Breast epithelium (tissue), 4 donors: ENCODE measurements at regions not wholly inside any gene's neighbourhood (a gene's known extent, or its start where the extent isn't known, plus 50 kb on each side); places are given as distances from the start of the nearest gene placed in this dataset.

Experiments
- DNase-seq, 2 donors: peaks; one replicate each; pipeline ENCODE4 v3.0.0-alpha.2; 2019; ENCODE audit warnings: low spot score in 2 of 2
- H3K27ac ChIP-seq, 2 donors: fragments of 200-600 bp; sonication (generic) in 1 of 2; one replicate each; pipeline ENCODE4 v1.5.1; 2016 to 2019; ENCODE audit warnings: mild to moderate bottlenecking in 1 of 2
- H3K27me3 ChIP-seq, 2 donors: fragments of 200-600 bp; sonication (generic) in 1 of 2; one replicate each; pipeline versions ENCODE4 v1.5.1 to v1.6.0; 2017 to 2019; ENCODE audit warnings: control low read depth in 1 of 2, mild to moderate bottlenecking in 1 of 2
- H3K36me3 ChIP-seq: fragments of 200-600 bp; one replicate; pipeline ENCODE4 v1.5.1; 2019
- H3K4me1 ChIP-seq, 2 donors: fragments of 200-600 bp; sonication (generic); one replicate each; pipeline ENCODE4 v1.5.1; 2016 to 2019; ENCODE audit warnings: control low read depth in 1 of 2
- H3K4me3 ChIP-seq, 3 donors: fragments of 200-600 bp; sonication (generic); 1 replicate in 2 of 3; 2 replicates in 1 of 3; pipeline ENCODE4 v1.5.1; 2016 to 2019; ENCODE audit warnings: mild to moderate bottlenecking in 3 of 3, moderate library complexity in 2 of 3
- H3K9me3 ChIP-seq, 2 donors: fragments of 200-600 bp; sonication (generic) in 1 of 2; one replicate each; pipeline ENCODE4 v1.5.1; 2016 to 2019; ENCODE audit warnings: control low read depth in 1 of 2
- CTCF ChIP-seq, 3 donors: fragments of 450-650 bp; IDR thresholded peaks; one replicate each; pipeline ENCODE4 v1.5.1; 2016 to 2017; ENCODE audit warnings: antibody characterized with exemption in 3 of 3, mild to moderate bottlenecking in 3 of 3, moderate library complexity in 3 of 3
- POLR2A ChIP-seq: fragments of 450-650 bp; IDR thresholded peaks from one replicate; pipeline ENCODE4 v1.6.1; 2016; ENCODE audit warnings: antibody characterized with exemption, mild to moderate bottlenecking, moderate library complexity
- POLR2AphosphoS5 ChIP-seq, 3 donors: sonication (generic); formaldehyde crosslinking; IDR thresholded peaks; one replicate each; pipeline ENCODE4 v1.6.1; 2017; ENCODE audit warnings: antibody characterized with exemption in 3 of 3
- intact Hi-C: fragments of 100-400 bp; cut with DNase I; formaldehyde crosslinking; loops from one replicate; pipeline ENCODE4 v1.15.1; 2023; ENCODE audit warnings: low total_unique reads

GRCh38 chr1:4107291-4107690, 207.2 kb upstream of the C1orf174 start:
- peaks cover 0 to 5% of the 10 kb centered on the region in 2 donors for H3K27me3 ChIP-seq
- no peaks in the 10 kb centered on the region for H3K9me3 ChIP-seq
- no peak for DNase-seq
- H3K36me3 ChIP-seq = no peaks in the 10 kb centered on the region
- TF ChIP-seq CTCF (IDR thresholded peaks at IDR 0.05) (no peak), POLR2A (no peak), POLR2AphosphoS5 (IDR thresholded peaks at IDR 0.05) (no peak)
- no peak overlapping the region for H3K4me3 ChIP-seq
- H3K27ac ChIP-seq = no peak overlapping the region
- intact Hi-C loops = no loop called here
- H3K4me1 ChIP-seq = no peaks in the 10 kb centered on the region

- Histone ChIP-seq H3K4me3 (no peak overlapping the region), H3K27ac (peak overlapping the region in 1 of 2 donors; percentile 71), H3K27me3 (peaks cover 0 to 5% of the 10 kb centered on the region in 2 donors), H3K36me3 (no peaks in the 10 kb centered on the region), H3K9me3 (no peaks in the 10 kb centered on the region), H3K4me1 (no peaks in the 10 kb centered on the region)
- DNase-seq = no peak
- TF ChIP-seq POLR2A = no peak
- no peak for TF ChIP-seq POLR2AphosphoS5 (IDR thresholded peaks at IDR 0.05)
- no peak for TF ChIP-seq CTCF (IDR thresholded peaks at IDR 0.05)
- intact Hi-C loops = no loop called here
Measured at GRCh38 chr1:4108331-4108730, 208.3 kb upstream of the C1orf174 start.

- intact Hi-C loops = no loop called here
- Histone ChIP-seq H3K27ac (peak overlapping the region; percentile 45 to 71), H3K36me3 (no peaks in the 10 kb centered on the region), H3K27me3 (peaks cover 0 to 5% of the 10 kb centered on the region in 2 donors), H3K4me1 (no peaks in the 10 kb centered on the region), H3K4me3 (no peak overlapping the region), H3K9me3 (peaks cover 0 to 4% of the 10 kb centered on the region in 2 donors)
- TF ChIP-seq POLR2AphosphoS5 (IDR thresholded peaks at IDR 0.05) (no peak), CTCF (IDR thresholded peaks at IDR 0.05) (no peak), POLR2A (no peak)
- peak in 1 of 2 donors; percentile 83 for DNase-seq
Measured at GRCh38 chr1:4108758-4109627, 208.9 kb upstream of the C1orf174 start.

- H3K4me3 ChIP-seq = no peak overlapping the region
- peak overlapping the region; percentile 45 to 71 for H3K27ac ChIP-seq
- peaks cover 0 to 5% of the 10 kb centered on the region in 2 donors for H3K27me3 ChIP-seq
- peaks cover 0 to 10% of the 10 kb centered on the region in 2 donors for H3K9me3 ChIP-seq
- intact Hi-C loops = no loop called here
- no peaks in the 10 kb centered on the region for H3K4me1 ChIP-seq
- TF ChIP-seq POLR2A (no peak), POLR2AphosphoS5 (IDR thresholded peaks at IDR 0.05) (no peak), CTCF (IDR thresholded peaks at IDR 0.05) (no peak)
- H3K36me3 ChIP-seq = no peaks in the 10 kb centered on the region
- no peak for DNase-seq
Measured at GRCh38 chr1:4109628-4109940, 209.5 kb upstream of the C1orf174 start.

GRCh38 chr1:4110888-4111287, 210.8 kb upstream of the C1orf174 start:
- Histone ChIP-seq H3K27me3 (no peaks in the 10 kb centered on the region), H3K27ac (no peak overlapping the region), H3K4me3 (no peak overlapping the region), H3K9me3 (peaks cover 0 to 10% of the 10 kb centered on the region in 2 donors), H3K4me1 (no peaks in the 10 kb centered on the region), H3K36me3 (no peaks in the 10 kb centered on the region)
- no peak for DNase-seq
- intact Hi-C loops = loop anchor here (5.0 kb wide), 1 partner anchor 59 kb away; no protein-coding TSS in a partner anchor
- TF ChIP-seq CTCF (IDR thresholded peaks at IDR 0.05) (no peak), POLR2A (no peak), POLR2AphosphoS5 (IDR thresholded peaks at IDR 0.05) (no peak)
